ENCODE measurements at regions not wholly inside any gene's neighbourhood (a gene's known extent, or its start where the extent isn't known, plus 50 kb on each side); places are given as distances from the start of the nearest gene placed in this dataset.
"Not testable (repeated sequence)": the region's sequence is repeated elsewhere in the genome, so short reads cannot be mapped to it uniquely, and the experiment has no call there.

DNA sequence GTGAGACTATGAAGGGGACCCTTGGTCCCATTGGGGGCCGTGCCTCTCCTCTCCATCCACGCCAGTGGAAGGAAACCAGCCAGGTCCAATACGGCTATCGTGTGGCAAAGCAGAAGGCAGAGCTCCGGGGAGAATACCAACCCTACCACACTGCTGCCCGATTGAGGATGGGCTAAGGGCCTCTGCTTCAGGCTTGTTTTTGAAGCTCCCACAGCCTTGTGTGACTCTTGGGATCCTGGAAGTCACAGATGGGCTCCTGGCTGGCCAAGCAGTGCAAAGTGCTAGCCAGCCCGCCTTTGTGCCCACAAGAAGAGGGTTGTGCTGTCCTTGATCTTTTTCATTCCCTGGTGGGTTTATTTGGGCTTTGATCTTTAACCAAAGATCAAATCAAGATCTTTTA lies 70.6 kb upstream of the ID2 start:
- TF ChIP-seq, protein P1, sequence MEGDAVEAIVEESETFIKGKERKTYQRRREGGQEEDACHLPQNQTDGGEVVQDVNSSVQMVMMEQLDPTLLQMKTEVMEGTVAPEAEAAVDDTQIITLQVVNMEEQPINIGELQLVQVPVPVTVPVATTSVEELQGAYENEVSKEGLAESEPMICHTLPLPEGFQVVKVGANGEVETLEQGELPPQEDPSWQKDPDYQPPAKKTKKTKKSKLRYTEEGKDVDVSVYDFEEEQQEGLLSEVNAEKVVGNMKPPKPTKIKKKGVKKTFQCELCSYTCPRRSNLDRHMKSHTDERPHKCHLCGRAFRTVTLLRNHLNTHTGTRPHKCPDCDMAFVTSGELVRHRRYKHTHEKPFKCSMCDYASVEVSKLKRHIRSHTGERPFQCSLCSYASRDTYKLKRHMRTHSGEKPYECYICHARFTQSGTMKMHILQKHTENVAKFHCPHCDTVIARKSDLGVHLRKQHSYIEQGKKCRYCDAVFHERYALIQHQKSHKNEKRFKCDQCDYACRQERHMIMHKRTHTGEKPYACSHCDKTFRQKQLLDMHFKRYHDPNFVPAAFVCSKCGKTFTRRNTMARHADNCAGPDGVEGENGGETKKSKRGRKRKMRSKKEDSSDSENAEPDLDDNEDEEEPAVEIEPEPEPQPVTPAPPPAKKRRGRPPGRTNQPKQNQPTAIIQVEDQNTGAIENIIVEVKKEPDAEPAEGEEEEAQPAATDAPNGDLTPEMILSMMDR (IDR thresholded peaks at IDR 0.05) = no peak
- TF ChIP-seq EZH2phosphoT487 (IDR thresholded peaks at IDR 0.05) = no peak

DNA sequence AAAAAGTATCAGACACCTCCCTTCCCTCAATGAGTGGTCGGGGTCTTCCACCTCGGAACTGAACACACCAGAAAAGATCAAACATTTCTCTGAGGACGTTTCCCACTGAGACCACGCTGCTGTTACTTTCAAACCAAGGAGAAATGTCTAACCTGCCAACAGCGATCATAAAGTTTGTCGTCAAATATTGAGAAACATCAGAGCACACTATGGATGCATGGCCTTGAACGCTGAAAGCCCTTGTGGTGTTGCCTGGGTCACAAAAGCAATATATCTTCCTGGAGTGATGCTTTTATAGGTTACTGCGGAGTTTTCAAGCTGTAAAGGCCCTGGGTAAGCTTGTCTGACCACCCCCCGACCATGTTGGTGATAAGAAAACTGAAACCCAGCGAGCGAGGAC lies 70.2 kb upstream of the ID2 start:
- no peaks in the 10 kb centered on the region for H3K27me3 ChIP-seq
- peaks cover 24% of the 10 kb centered on the region for H3K9me3 Mint-ChIP-seq
- peak overlapping the region; percentile 55 for H3K27ac Mint-ChIP-seq
- no peak for TF ChIP-seq EZH2 (IDR thresholded peaks at IDR 0.05)
- TF ChIP-seq EZH2phosphoT487 (IDR thresholded peaks at IDR 0.05) = no peak
- TF ChIP-seq, protein P1 (IDR thresholded peaks at IDR 0.05) = no peak
- no peak overlapping the region for H2AFZ ChIP-seq (replicated peaks)
- peaks cover 27% of the 10 kb centered on the region for H3K4me1 Mint-ChIP-seq
- H3K27me3 Mint-ChIP-seq (ENCODE audit: insufficient read depth, low read depth) = peaks cover 16% of the 10 kb centered on the region
- H3K4me3 Mint-ChIP-seq = no peak overlapping the region
- H3K9me3 ChIP-seq (ENCODE audit: low read depth) = no peaks in the 10 kb centered on the region
- H3K36me3 ChIP-seq = no peaks in the 10 kb centered on the region
- no peaks in the 10 kb centered on the region for H3K4me1 ChIP-seq
- DNase-seq (ENCODE audit: low spot score) = no peak
- peaks cover 12% of the 10 kb centered on the region for H3K36me3 Mint-ChIP-seq
- no peak overlapping the region for H3K27ac ChIP-seq
- no peaks in the 10 kb centered on the region for H3K79me2 ChIP-seq (ENCODE audit: low read depth)
- H3K4me3 ChIP-seq = no peak overlapping the region
- no peaks in the 10 kb centered on the region for H4K20me1 ChIP-seq (ENCODE audit: low read depth)
- no peak overlapping the region for H3K9ac ChIP-seq
- H3K4me2 ChIP-seq = no peak overlapping the region
- no peaks in the 10 kb centered on the region for H3F3A ChIP-seq (ENCODE audit: low read depth)

More for the DNA sequence above, 70.6 kb upstream of the ID2 start:
- DNase-seq (ENCODE audit: low spot score) = no peak
- H3K36me3 Mint-ChIP-seq = peaks cover 12% of the 10 kb centered on the region
- no peak overlapping the region for H3K4me3 Mint-ChIP-seq
- no peak overlapping the region for H3K4me3 ChIP-seq
- H3K27ac ChIP-seq = no peak overlapping the region
- H3K4me1 Mint-ChIP-seq = peaks cover 27% of the 10 kb centered on the region
- H3K27me3 ChIP-seq = no peaks in the 10 kb centered on the region
- peaks cover 16% of the 10 kb centered on the region for H3K27me3 Mint-ChIP-seq (ENCODE audit: insufficient read depth, low read depth)
- H3K9me3 Mint-ChIP-seq = peaks cover 24% of the 10 kb centered on the region
- H4K20me1 ChIP-seq (ENCODE audit: low read depth) = no peaks in the 10 kb centered on the region
- H3K9me3 ChIP-seq (ENCODE audit: low read depth) = no peaks in the 10 kb centered on the region
- no peak overlapping the region for H3K4me2 ChIP-seq
- H3K27ac Mint-ChIP-seq = peak overlapping the region; percentile 51
- no peak overlapping the region for H3K9ac ChIP-seq
- no peak overlapping the region for H2AFZ ChIP-seq (replicated peaks)
- no peaks in the 10 kb centered on the region for H3K79me2 ChIP-seq (ENCODE audit: low read depth)
- H3F3A ChIP-seq (ENCODE audit: low read depth) = no peaks in the 10 kb centered on the region
- H3K4me1 ChIP-seq = no peaks in the 10 kb centered on the region
- H3K36me3 ChIP-seq = no peaks in the 10 kb centered on the region

- no peaks in the 10 kb centered on the region for H4K20me1 ChIP-seq (ENCODE audit: low read depth)
- no peak for DNase-seq (ENCODE audit: low spot score)
- H3K79me2 ChIP-seq (ENCODE audit: low read depth) = no peaks in the 10 kb centered on the region
- TF ChIP-seq, protein P1 (IDR thresholded peaks at IDR 0.05) = no peak
- TF ChIP-seq EZH2phosphoT487 (IDR thresholded peaks at IDR 0.05) = no peak
- TF ChIP-seq EZH2 (IDR thresholded peaks at IDR 0.05) = no peak
- H3K9me3 ChIP-seq (ENCODE audit: low read depth) = no peaks in the 10 kb centered on the region
- H3K4me3 ChIP-seq = no peak overlapping the region
- H3K4me1 ChIP-seq = no peaks in the 10 kb centered on the region
- no peak overlapping the region for H2AFZ ChIP-seq (replicated peaks)
- no peak overlapping the region for H3K4me2 ChIP-seq
- peaks cover 22% of the 10 kb centered on the region for H3K9me3 Mint-ChIP-seq
- peaks cover 24% of the 10 kb centered on the region for H3K4me1 Mint-ChIP-seq
- H3K36me3 ChIP-seq = no peaks in the 10 kb centered on the region
- H3K27me3 ChIP-seq = no peaks in the 10 kb centered on the region
- no peak overlapping the region for H3K27ac Mint-ChIP-seq
- peaks cover 10% of the 10 kb centered on the region for H3K36me3 Mint-ChIP-seq
- no peak overlapping the region for H3K9ac ChIP-seq
- H3K4me3 Mint-ChIP-seq = no peak overlapping the region
- H3K27ac ChIP-seq = no peak overlapping the region
- no peaks in the 10 kb centered on the region for H3F3A ChIP-seq (ENCODE audit: low read depth)
- peaks cover 11% of the 10 kb centered on the region for H3K27me3 Mint-ChIP-seq (ENCODE audit: insufficient read depth, low read depth)
These were observed 69.1 kb upstream of the ID2 start for GRCh38 chr2:8612734-8613179.

- not testable (repeated sequence) for H3K4me1 ChIP-seq; H3K4me3 Mint-ChIP-seq; H3K4me3 ChIP-seq; H4K20me1 ChIP-seq (ENCODE audit: low read depth); H3K36me3 ChIP-seq; H3K9me3 ChIP-seq (ENCODE audit: low read depth); H3K27me3 Mint-ChIP-seq (ENCODE audit: insufficient read depth, low read depth); H3K27ac ChIP-seq; H3F3A ChIP-seq (ENCODE audit: low read depth); H3K36me3 Mint-ChIP-seq; DNase-seq (ENCODE audit: low spot score); H3K27me3 ChIP-seq; H3K79me2 ChIP-seq (ENCODE audit: low read depth); H2AFZ ChIP-seq (replicated peaks); H3K4me2 ChIP-seq; H3K27ac Mint-ChIP-seq; H3K9ac ChIP-seq
- Mint-ChIP-seq H3K9me3 (peaks cover 20% of the 10 kb centered on the region), H3K4me1 (peaks cover 24% of the 10 kb centered on the region)
These were observed 68.5 kb upstream of the ID2 start for GRCh38 chr2:8613207-8613999.
